ENCODE measurements at regions not wholly inside any gene's neighbourhood (a gene's known extent, or its start where the extent isn't known, plus 50 kb on each side); places are given as distances from the start of the nearest gene placed in this dataset.
A peak's percentile ranks its signal among the peaks of the same experiment; 100 is the strongest.

- H3K36me3 ChIP-seq: no peaks in the 10 kb centered on the region
- no peak for TF ChIP-seq CTCF (IDR thresholded peaks at IDR 0.05)
- no peaks in the 10 kb centered on the region for H3K9me3 ChIP-seq
- no peak overlapping the region for H3K4me3 ChIP-seq
- intact Hi-C loops (cut with DNase I): no loop called here
- no peaks in the 10 kb centered on the region for H3K4me1 ChIP-seq
- no peak overlapping the region for H3K27ac ChIP-seq
- DNase-seq (no peak), ATAC-seq (peak in 1 of 4 donors; percentile 15)
- H3K27me3 ChIP-seq: no peaks in the 10 kb centered on the region
- 37% methylated on average over 4 of the region's 4 CpGs for WGBS (ENCODE audit: insufficient coverage, low coverage, low lambda C conversion rate, missing lambda C conversion rate)
Observed at GRCh38 chr5:164359260-164360255, 854.1 kb downstream of the MAT2B start.

- Histone ChIP-seq H3K36me3 (no peaks in the 10 kb centered on the region), H3K4me1 (no peaks in the 10 kb centered on the region), H3K27me3 (no peaks in the 10 kb centered on the region), H3K9me3 (no peaks in the 10 kb centered on the region), H3K4me3 (no peak overlapping the region), H3K27ac (no peak overlapping the region)
- TF ChIP-seq CTCF (IDR thresholded peaks at IDR 0.05): no peak
- TF ChIP-seq POLR2A (IDR thresholded peaks at IDR 0.05): no peak
- ATAC-seq (peak in 1 of 4 donors; percentile 14), DNase-seq (no peak)
- 40% methylated on average over 4 of the region's 4 CpGs for WGBS (ENCODE audit: insufficient coverage, low coverage, low lambda C conversion rate, missing lambda C conversion rate)
- intact Hi-C loops (cut with DNase I): no loop called here
Observed at GRCh38 chr5:164360589-164360988, 855.2 kb downstream of the MAT2B start.

GRCh38 chr5:164361986-164362385 is 856.6 kb downstream of the MAT2B start:
- Histone ChIP-seq H3K27me3 (no peaks in the 10 kb centered on the region), H3K27ac (no peak overlapping the region), H3K9me3 (no peaks in the 10 kb centered on the region), H3K4me1 (no peaks in the 10 kb centered on the region), H3K36me3 (no peaks in the 10 kb centered on the region), H3K4me3 (no peak overlapping the region)
- ATAC-seq (no peak), DNase-seq (no peak)
- 60% methylated on average over 5 of the region's 5 CpGs for WGBS (ENCODE audit: insufficient coverage, low coverage, low lambda C conversion rate, missing lambda C conversion rate)
- intact Hi-C loops (cut with DNase I): no loop called here
- TF ChIP-seq CTCF (IDR thresholded peaks at IDR 0.05): no peak

- H3K9me3 ChIP-seq: no peaks in the 10 kb centered on the region
- H3K27me3 ChIP-seq: no peaks in the 10 kb centered on the region
- DNase-seq (no peak), ATAC-seq (no peak)
- no peaks in the 10 kb centered on the region for H3K36me3 ChIP-seq
- TF ChIP-seq POLR2A (IDR thresholded peaks at IDR 0.05): no peak
- H3K4me1 ChIP-seq: no peaks in the 10 kb centered on the region
- intact Hi-C loops (cut with DNase I): no loop called here
- no peak overlapping the region for H3K4me3 ChIP-seq
- no peak overlapping the region for H3K27ac ChIP-seq
Observed at GRCh38 chr5:164362835-164363234, 857.4 kb downstream of the MAT2B start.
